BJ (cell line): ENCODE measurements at regions not wholly inside any gene's neighbourhood (a gene's known extent, or its start where the extent isn't known, plus 50 kb on each side); places are given as distances from the start of the nearest gene placed in this dataset.

Experiments
- CTCF ChIA-PET: fragments of 350-600 bp; formaldehyde crosslinking; extraction: SDS; loops from one replicate; lab custom pipeline; 2021; ENCODE audit warnings: antibody characterized with exemption, inconsistent platforms; lab: Yijun Ruan, JAX
- POLR2A ChIA-PET: fragments of 300-600 bp; sonication (Branson Sonifier 250); formaldehyde crosslinking; extraction: SDS; loops from one replicate; lab custom pipeline; 2021; ENCODE audit warnings: antibody characterized with exemption; lab: Charles Lee
- DNase-seq: peaks from one replicate; pipeline ENCODE4 v3.0.0-alpha.2; 2011; ENCODE audit warnings: low read depth
- H3K27me3 ChIP-seq: 2 replicates; pipeline ENCODE4 v1.6.0; 2011; ENCODE audit warnings: low read length; ENCODE audit not compliant: control insufficient read depth, insufficient read depth
- H3K36me3 ChIP-seq: 2 replicates; pipeline ENCODE4 v1.5.1; 2011; ENCODE audit warnings: low read length; ENCODE audit not compliant: control insufficient read depth, insufficient read depth
- H3K4me3 ChIP-seq: 2 replicates; pipeline ENCODE4 v1.5.1; 2011; ENCODE audit warnings: low read depth, mild to moderate bottlenecking, control low read depth, low read length
- CTCF ChIP-seq: IDR thresholded peaks from 2 replicates; pipeline ENCODE4 v1.5.1; 2011; ENCODE audit warnings: low read depth, mild to moderate bottlenecking, control low read depth, inconsistent platforms, low read length, moderate library complexity; ENCODE audit not compliant: insufficient read depth

DNA sequence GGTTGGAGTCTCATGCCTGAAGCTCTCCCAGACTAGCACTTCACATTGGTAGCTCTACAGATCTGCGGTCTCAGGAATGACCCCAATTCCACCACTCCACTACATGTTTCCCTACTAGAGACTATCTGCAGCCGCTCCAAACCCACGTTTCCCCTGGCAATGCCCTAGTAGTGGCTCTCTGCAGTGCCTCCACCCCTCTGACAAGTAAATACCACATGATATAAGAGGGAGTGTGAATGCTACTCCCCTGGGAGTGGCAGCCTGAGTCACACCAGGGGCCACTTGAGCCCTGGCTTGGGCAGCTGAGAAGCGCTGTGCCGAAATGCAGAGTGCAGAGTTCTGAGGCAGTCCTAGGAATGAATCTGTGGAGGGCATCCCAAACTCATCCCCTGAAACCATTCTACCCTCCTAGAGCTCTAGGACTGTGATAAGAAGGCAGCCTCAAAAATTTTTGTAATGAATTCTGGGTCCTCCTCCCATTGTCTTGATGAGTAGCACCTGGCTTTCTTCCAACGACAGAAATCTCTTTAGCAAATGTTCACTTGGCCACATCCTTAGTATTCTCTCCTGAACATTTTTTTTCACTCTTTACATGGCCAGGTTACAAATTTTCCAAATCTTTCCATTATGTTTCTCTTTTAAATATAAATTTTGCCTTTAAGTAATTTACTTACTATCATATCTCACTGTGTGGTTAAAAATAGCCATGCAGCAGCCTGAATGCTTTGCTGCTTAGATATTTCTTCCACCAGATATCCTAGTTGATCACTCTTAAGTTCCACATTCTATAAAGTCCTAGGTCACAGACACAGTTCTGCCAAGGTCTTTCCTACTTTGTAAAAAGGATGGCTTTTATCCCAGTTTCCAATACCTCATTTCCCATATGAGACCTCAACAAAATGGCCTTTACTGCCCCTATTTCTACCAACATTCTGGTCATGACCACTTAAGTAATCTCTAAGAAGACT lies 160.2 kb upstream of the CPEB2 start:
- ChIA-PET CTCF (interaction anchor here (1.2 to 1.8 kb wide), 2 partner anchors 10 to 11 kb away, joined by 3 to 4 read pairs; no protein-coding TSS in a partner anchor), POLR2A (no interaction called here)
- TF ChIP-seq CTCF: no peak
- no peak for DNase-seq
- Histone ChIP-seq H3K36me3 (no peaks in the 10 kb centered on the region), H3K27me3 (no peaks in the 10 kb centered on the region), H3K4me3 (no peak overlapping the region)

GRCh38 chr4:14842964-14843630 lies 159.2 kb upstream of the CPEB2 start:
- TF ChIP-seq CTCF: no peak
- CTCF ChIA-PET: interaction anchor here (1.2 to 1.8 kb wide), 2 partner anchors 9 to 12 kb away, joined by 3 to 4 read pairs; no protein-coding TSS in a partner anchor
- POLR2A ChIA-PET: no interaction called here
- Histone ChIP-seq H3K36me3 (no peaks in the 10 kb centered on the region), H3K4me3 (no peak overlapping the region), H3K27me3 (no peaks in the 10 kb centered on the region)
- no peak for DNase-seq

- TF ChIP-seq CTCF: no peak
- Histone ChIP-seq H3K27me3 (no peaks in the 10 kb centered on the region), H3K36me3 (no peaks in the 10 kb centered on the region), H3K4me3 (no peak overlapping the region)
- ChIA-PET CTCF (no interaction called here), POLR2A (no interaction called here)
- DNase-seq: no peak
Measured at GRCh38 chr4:14844061-14844460, 158.2 kb upstream of the CPEB2 start.

- DNase-seq: no peak
- no peaks in the 10 kb centered on the region for H3K36me3 ChIP-seq
- H3K4me3 ChIP-seq: no peak overlapping the region
- TF ChIP-seq CTCF: no peak
- no peaks in the 10 kb centered on the region for H3K27me3 ChIP-seq
- ChIA-PET CTCF (interaction anchor here (0.9 to 1.2 kb wide), 2 partner anchors 10 to 12 kb away, joined by 3 read pairs; no protein-coding TSS in a partner anchor), POLR2A (no interaction called here)
Measured at GRCh38 chr4:14848229-14848628, 154.1 kb upstream of the CPEB2 start.
